Dermis microvascular lymphatic vessel endothelial cell (primary cell): ENCODE measurements at regions not wholly inside any gene's neighbourhood (a gene's known extent, or its start where the extent isn't known, plus 50 kb on each side); places are given as distances from the start of the nearest gene placed in this dataset.
"Not testable (repeated sequence)": the region's sequence is repeated elsewhere in the genome, so short reads cannot be mapped to it uniquely, and the experiment has no call there.

Source experiments
- DNase-seq, 2 donors: peaks; one replicate each; pipeline versions ENCODE4 v3.0.0 to v3.0.0-alpha.2; 2010; ENCODE audit warnings: low read depth in 2 of 2

GRCh38 chr11:15300341-15300740 is 185.6 kb downstream of the INSC start:
- DNase-seq: no peak

GRCh38 chr11:15307619-15308024 is 192.9 kb downstream of the INSC start:
- DNase-seq: no peak

GRCh38 chr11:15308840-15309239 is 194.1 kb downstream of the INSC start:
- DNase-seq: no peak

GRCh38 chr11:15309296-15309695 is 194.6 kb downstream of the INSC start:
- no peak for DNase-seq

GRCh38 chr11:15313862-15314261 is 199.1 kb downstream of the INSC start:
- DNase-seq: no peak

GRCh38 chr11:15318814-15319213 is 204.1 kb downstream of the INSC start:
- no peak for DNase-seq

GRCh38 chr11:15326520-15326919 is 211.8 kb downstream of the INSC start:
- DNase-seq: no peak

- no peak for DNase-seq
Measured at GRCh38 chr11:15327786-15328231, 213.1 kb downstream of the INSC start.

GRCh38 chr11:15333407-15333806 is 218.7 kb downstream of the INSC start:
- DNase-seq: no peak

GRCh38 chr11:15334766-15335165 is 220.0 kb downstream of the INSC start:
- no peak for DNase-seq

- no peak for DNase-seq
Measured at GRCh38 chr11:15336021-15336420, 221.3 kb downstream of the INSC start.

GRCh38 chr11:15339302-15339701 is 224.6 kb downstream of the INSC start:
- DNase-seq: no peak

- no peak for DNase-seq
Measured at GRCh38 chr11:15341587-15341986, 226.9 kb downstream of the INSC start.

GRCh38 chr11:15342163-15342562 is 227.4 kb downstream of the INSC start:
- DNase-seq: no peak

- DNase-seq: no peak
Measured at GRCh38 chr11:15346907-15347306, 232.2 kb downstream of the INSC start.

GRCh38 chr11:15347969-15348734 is 233.4 kb downstream of the INSC start:
- no peak for DNase-seq

- DNase-seq: no peak
Measured at GRCh38 chr11:15349413-15349812, 234.7 kb downstream of the INSC start.

- DNase-seq: no peak
Measured at GRCh38 chr11:15361316-15361715, 246.6 kb downstream of the INSC start.

- not testable (repeated sequence) for DNase-seq
Measured at GRCh38 chr11:15365286-15365685, 250.6 kb downstream of the INSC start.

GRCh38 chr11:15367695-15368094 is 253.0 kb downstream of the INSC start:
- DNase-seq: no peak

- DNase-seq: no peak
Measured at GRCh38 chr11:15370495-15371147, 255.9 kb downstream of the INSC start.

GRCh38 chr11:15371533-15371932 is 256.8 kb downstream of the INSC start:
- DNase-seq: no peak

- no peak for DNase-seq
Measured at GRCh38 chr11:15374418-15374817, 259.7 kb downstream of the INSC start.
